HG02642 (cell line): ENCODE measurements at regions not wholly inside any gene's neighbourhood (a gene's known extent, or its start where the extent isn't known, plus 50 kb on each side); places are given as distances from the start of the nearest gene placed in this dataset.
"Not testable (repeated sequence)": the region's sequence is repeated elsewhere in the genome, so short reads cannot be mapped to it uniquely, and the experiment has no call there.

ENCODE experiments used
- ATAC-seq: cut with Tn5 transposase; IDR thresholded peaks from one replicate; pipeline ENCODE4 v1.9.1; 2021; ENCODE audit warnings: mild to moderate bottlenecking; ENCODE audit not compliant: unreplicated experiment, poor library complexity

DNA sequence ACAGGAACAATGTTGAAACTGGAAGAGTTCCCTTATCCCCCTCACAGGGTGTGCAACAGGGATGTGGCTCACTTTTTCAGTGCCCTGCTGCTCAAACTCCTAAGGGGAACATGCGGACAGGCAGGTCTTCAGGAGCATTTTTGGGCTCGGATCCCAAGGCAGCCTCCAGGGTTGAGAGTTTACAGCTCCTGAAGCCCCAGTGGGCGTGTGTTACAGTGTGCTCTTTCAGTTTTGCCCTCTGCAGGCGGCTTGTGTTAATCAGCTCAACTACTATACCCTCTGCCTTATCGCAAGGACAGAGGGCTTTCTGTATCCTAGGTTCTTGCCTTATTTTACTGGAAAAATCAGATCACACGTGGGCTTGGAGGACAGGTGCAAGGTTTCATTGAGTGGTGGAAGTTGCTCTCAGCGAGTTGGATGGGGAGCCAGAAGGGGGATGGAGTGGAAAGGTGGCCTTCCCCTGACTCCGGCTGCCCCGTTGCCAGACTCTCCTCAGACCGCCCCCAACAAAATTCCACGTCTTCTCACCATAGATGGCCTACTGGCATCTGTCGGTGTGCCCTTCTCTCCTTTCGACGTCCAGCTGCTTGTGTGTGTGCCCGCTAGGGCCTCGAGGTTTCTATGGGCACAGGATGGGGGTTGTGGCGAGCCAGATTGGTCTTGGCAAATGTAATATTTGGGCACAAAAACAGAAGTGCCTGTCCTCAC, 541.9 kb downstream of the TMX3 start:
- no peak for ATAC-seq

DNA sequence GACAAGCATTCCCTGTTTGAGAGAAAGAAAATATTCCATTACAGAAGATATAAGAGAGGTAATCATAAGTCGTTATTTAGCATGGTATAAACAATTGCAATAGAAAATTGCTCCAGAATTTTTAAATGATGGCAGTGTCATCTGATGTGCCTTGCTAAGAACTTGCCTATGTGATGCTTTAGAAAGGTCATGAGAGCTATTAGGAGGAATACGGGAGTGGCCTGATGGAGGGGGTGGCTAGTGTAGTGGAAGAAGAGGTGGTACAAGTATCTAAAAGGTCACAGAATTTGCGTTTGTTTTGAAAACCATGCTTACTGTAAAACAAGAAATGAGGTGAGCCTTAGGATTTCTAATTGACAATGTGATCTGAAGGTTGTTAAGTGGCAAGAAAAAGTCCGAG, 550.0 kb downstream of the TMX3 start:
- no peak for ATAC-seq

DNA sequence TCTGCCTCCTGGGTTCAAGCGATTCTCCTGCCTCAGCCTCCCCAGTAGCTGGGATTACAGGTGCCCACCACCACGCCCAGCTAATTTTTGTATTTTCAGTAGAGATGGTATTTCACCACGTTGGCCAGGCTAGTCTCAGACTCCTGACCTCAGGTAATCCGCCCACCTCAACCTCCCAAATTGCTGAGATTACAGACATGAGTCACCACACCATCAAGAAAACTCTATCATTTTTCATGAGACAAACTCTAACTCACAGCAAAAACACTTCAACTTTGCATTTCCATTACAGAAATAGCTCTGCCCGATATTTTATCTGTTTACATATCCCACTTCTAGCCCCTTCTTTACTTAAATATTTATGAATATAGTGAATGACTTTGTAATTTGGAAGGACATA, 561.1 kb downstream of the TMX3 start:
- not testable (repeated sequence) for ATAC-seq

DNA sequence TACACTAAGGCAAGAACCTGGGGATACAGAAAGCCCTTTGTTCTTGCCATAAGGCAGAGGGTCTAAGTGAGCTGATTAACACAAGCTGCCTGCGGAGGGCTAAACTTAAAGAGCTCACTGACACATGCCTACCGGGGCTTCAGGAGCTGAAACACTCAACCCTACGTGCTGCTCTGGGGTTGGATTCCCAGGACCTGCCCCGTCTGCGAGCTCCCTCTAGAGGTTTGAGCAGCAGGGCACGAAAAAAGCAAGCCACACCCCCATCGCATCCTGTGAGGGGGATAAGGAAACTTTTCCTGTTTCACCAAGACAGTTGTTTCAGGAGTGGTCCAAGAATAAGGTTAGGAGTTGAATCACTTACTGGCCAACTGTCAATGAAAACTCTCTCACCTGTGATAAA, 562.1 kb downstream of the TMX3 start:
- no peak for ATAC-seq

DNA sequence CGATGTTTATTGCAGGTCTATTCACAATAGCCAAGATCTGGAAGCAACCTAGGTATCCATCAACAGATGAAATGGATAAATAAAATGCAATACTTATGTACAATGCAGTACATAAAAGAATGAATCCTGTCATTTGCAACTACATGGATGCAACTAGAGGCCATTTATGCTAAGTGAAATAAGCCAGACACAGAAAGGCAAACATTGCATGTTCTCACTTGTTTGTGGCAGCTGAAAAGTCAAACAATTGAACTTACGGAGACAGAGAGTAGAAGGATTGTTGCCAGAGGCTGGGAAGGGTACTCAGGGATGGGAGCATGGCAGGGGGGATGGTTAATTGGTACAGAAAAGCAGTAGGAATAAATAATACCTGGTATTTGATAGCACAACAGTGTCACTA, 563.9 kb downstream of the TMX3 start:
- ATAC-seq: no peak

DNA sequence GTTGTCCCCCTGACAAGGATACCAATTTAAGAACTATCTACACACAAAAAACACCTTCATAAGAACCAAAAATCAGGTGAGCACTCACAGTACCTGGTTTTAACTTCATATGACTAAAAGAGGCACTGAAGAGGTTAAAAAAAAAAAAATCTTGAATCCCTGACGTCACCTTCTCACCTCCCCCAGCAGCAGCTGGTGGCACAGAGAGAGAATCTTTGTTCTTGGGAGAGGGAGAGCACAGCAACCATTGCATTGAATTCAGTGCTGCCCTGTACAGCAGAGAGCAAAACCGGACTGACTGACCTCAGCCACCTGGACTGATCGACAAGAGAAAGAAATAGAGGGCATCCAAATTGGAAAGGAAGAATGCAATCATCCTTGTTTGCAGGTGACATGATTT, 566.0 kb downstream of the TMX3 start:
- ATAC-seq: no peak

DNA sequence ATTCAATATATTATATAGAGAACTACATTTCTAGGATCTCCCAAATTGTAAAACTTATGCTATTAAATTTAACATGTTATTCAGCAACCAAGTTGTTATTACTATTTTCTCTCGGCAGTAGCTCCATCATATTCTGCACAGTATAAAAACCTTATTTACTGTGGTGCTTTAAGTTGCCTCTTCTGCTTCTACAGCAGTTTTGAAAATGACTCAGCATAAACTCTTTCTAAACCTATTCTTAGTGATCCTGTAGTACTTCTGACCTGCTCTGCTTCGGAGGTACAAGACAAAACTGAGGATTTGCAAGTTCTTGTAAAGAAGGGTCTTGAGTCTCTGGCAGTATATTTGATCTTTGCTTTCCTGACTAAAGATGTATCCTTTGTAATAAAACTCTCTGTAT, 567.2 kb downstream of the TMX3 start:
- no peak for ATAC-seq

DNA sequence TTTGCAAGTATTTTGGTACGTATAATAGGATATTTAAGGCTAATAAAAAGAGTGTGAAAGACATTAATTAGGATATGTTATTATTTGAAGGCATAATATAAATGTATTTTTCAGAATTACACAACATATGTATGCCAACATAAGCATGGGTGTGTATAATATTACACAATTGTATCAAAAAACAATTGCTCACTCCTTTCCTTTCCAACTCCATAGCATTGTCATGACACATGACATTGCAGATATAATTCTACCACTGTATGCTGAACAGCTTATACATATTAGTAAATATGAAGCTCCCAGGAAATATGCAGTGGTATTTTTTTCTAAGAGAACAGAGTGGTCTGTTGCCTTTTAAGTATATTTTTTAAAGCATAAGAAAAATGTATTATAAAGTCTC, 593.1 kb downstream of the TMX3 start:
- ATAC-seq: no peak

DNA sequence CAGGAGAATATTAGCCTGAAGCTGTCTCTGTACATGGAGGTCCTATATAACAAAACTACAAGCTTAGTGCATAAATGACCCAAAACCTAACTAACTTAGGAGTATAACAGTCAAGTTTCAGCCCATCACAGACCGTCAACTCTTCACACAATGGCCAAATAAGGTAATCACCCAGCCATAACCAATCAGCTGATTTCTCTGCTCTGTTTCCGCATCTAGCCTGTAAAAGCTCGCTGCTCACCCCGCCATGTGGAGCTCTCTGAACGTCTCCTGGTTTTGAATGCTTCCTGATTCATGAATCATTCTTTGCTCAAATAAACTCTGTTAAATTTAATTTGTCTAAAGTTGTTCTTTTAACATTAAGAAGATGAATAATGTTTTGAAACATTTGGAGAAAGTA, 593.6 kb downstream of the TMX3 start:
- no peak for ATAC-seq

DNA sequence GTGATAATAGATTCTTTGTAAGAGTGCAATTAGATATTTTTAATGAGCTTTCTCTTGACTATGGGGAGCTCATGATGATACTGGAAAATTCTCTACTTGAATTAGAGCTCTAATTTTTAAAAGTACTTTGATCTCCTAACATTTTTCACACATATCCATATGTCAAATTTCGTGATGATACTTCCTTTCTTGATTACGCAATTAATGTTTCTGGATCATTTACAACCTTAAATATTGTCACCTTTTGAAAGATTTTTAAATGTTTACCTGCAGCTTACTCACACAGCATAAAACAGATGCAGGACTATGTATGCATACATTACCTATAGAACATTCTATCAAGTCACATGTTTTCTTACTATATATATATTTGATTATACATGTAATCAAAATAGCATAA, 598.5 kb upstream of the DSEL start:
- no peak for ATAC-seq

DNA sequence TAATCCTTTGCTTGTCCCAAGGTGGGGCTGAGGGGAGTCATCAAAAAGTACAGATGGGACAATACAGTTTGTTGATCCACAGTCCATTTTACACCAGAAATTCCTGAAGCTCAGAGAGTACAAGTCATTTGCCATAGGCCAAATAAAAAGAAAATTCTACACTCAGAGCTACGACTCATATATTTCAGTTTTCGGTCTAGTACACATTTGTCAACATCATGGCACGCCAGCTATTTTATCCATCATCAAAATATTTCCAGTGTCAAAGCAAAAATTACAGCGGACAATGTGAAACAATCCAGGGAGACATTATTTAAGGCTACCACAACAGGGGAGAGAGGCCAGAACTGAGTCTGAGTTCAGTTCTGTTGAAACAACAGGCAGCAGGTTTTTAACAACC, 587.5 kb upstream of the DSEL start:
- no peak for ATAC-seq

DNA sequence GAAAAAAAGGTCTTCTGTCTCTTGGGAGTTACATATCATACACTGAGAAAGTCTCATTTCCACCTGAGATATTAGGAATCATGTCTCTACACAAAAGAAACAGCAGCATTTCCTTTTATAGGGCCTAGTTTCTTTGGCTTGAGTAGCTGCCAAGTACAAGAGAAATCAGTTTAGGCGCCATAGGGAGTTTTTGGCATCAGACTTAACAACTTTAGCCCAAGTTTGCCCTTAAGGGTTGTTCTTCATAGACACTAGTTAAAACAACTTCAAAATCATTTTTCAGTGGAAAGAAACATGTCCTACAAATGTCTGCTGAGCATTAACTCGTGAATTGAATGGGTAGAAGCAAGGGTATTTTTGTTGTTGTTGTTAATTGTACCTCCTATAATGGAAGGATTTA, 587.0 kb upstream of the DSEL start:
- no peak for ATAC-seq

DNA sequence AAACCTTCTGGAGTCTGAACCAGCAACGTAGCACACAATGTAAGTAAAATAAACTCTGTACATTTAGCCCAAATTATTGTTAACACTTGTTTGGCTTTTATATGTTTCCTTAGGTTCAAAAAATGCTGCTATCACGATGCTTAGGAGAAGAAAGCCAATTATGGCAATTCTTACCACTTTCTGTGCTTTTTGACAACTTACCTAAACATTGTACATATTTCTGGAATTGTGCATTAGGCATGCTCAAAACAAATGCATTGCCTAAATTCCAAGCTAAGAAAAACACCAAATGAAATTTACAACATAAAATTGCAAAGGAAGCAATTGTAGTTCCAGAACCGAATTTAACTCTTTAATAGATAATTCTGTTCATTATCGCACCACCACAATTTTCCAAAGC, 585.6 kb upstream of the DSEL start:
- no peak for ATAC-seq

DNA sequence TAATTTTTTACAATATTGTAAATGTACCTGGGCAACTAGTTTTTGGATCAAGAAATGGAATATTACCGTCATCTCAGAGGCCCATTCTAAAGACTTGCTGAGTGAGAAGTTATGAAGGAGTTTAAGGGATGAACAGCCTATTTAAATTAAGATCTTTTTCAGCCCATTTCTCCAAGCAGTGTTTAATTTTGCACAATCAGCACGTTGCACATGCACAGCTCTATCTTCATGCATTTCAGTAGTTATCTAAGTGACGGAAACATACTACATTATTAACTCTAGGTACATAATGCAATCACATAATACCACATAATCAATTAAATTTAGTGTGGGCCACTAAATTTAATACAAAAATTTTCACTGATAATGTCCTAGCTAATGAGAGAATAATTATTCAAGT, 582.1 kb upstream of the DSEL start:
- no peak for ATAC-seq

DNA sequence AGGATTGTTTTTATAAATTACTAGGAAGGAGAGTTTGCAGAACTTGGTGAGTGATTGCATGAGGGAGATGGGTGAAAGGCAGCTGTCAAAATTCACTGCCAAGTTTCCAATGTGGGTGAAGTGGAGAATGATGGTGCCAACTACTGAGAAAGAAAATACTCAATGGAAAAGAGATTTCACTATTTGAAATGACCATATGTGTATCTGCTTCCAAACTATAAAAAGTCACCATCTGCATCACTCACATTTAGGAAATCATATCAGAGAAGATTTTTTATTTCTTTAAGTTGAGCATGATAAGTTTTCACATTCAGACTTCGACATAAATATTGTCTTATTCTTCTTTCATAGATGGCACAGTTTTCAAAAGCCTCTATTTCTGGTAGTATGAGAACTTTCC, 570.0 kb upstream of the DSEL start:
- ATAC-seq: no peak

DNA sequence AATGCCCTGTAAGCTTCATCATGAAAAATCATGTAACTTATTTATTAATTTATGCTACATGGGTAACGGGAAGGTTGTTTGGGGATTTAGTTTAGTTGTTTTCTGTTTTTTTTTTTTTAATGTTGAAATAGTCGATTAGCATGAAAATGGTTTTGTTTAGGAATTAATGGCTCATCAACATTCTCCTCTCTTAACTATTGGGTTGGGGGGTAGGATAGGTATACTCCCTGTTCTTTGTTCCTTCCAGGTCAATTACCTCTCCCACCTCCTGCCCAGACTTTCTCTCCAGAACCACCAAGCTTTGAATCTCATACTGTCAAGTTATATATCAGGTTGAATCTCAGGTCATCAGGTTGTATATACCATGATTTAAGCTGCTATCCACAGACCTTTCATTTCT, 568.7 kb upstream of the DSEL start:
- no peak for ATAC-seq

DNA sequence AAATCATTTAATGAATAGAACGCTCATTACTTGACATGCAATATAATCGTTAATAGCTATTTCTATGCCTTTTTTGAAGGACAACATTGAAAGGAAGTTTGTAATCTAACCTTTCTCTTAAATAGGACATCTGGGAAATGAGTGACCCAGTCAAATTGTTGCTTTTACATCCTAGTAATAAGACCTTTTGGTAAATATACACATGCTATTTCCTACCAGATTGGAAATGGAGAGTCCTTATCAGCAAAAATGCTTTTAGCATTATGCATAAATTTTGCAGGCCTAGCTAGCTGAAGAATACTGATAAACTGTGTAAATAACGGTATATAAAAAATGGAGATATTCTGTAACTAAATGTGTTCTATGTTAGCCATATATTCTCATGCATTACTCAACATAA, 567.3 kb upstream of the DSEL start:
- no peak for ATAC-seq

DNA sequence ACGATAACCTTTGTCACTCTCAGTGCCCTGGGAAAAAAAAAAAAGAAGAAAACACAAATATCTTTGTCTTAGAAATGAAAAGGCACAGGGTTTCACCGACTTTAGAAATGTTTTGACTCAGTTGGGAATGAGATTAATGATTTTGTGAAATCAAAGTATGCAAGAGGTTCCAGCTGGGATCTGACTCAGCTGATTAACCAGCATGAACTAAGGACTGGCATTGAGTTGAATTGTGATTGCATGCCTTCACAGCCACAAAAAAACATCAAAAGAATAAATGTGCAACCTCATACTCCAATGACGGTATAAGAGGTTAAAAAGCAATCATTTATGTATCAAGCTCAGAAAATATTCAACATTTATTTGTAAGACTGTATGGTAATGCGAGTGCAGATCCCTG, 566.6 kb upstream of the DSEL start:
- ATAC-seq: no peak

DNA sequence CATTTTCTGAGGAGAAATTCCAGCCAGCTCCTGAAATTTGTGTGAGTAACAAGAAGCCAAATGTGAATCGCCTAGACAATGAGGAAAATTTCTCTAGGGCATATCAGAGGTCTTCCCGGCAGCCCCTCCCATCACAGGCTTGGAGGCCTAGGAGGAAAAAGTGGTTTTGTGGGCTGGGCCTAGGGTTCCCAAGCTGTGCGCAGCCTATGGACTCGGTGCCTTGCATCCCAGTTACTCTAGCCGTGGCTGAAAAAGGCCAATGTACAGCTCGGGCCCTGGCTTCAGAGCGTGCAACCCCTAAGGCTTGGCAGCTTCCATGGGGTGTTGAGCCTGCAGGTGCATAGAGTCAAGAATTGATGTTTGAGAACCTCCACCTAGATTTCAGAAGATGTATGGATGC, 556.2 kb upstream of the DSEL start:
- ATAC-seq: no peak

DNA sequence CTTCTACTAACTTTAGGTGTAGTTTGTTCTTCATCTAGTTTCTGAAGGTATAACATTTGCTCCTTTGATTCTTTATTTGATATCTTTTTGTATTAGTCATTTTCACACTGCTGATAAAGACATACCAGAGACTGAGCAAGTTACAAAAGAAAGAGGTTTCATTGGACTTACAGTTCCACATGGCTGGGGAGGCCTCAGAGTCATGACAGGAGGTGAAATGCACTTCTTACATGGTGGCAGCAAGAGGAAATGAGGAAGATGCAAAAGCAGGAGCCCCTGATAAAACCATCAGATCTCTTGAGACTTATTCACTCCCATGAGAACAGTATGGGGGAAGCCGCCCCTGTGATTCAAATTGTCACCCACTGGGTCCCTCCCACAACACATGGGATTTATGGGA, 544.4 kb upstream of the DSEL start:
- ATAC-seq: no peak

DNA sequence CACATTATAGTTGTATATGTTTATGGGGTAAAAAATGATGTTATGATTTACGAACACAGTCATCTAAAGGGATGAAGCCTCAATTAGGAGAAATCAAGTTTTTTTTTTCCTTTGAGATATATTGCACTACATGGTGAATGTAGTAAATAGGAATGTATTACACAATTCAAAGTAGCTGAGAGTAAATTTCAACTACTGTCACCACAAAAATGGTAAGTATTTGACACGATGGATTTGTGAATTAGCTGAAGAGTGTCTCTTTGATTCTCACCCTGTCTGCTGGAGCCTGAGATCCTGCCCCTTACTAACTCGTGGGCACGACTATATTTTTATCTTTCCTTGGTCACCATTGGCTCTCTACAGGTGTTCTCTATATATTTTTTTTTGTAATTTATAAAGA, 540.4 kb upstream of the DSEL start:
- ATAC-seq: no peak

DNA sequence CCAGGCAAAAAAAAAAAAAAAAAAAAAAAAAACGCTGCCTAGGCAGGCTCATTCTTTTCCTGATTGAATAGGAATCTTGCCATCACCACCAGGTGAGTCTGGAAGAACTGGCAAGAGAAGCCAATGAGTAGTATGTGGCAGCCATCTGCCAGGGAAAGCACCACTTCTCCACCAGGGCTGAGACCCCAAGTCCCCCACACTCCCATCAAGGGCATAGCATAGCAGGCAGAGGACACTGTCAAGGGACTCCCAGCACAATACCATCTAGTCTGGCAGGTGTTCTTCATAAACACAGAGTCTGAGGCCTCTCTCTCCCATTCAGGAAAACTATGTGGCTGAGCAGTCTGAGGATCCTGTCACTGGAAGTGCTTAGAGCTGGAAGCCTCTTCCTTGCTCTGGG, 538.1 kb upstream of the DSEL start:
- ATAC-seq: no peak

DNA sequence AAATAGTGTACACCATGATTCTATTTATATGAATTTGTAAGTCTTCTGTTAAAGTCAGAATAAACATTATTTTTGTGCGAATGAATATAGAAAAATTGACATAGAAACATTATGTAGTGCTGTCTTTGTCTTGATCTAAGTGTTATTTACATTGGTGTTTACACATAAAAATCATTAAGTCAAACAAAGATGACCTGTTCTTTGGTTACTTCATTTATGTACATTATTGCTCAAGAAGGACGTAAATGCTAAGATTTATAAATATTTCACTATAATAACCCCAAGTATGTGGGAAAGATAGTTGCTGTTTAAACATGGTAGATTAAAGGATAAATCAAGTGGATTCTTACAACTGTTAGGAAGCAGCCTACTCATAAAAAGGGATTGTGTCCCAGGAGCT, 536.8 kb upstream of the DSEL start:
- no peak for ATAC-seq
